Stimulated activated CD4-positive, alpha-beta T cell treated with anti-CD3 and anti-CD28 coated beads, Interleukin-1b, Interleukin-23, amount 100 ng/mL, for 24 hours (primary cell): ENCODE measurements at regions not wholly inside any gene's neighbourhood (a gene's known extent, or its start where the extent isn't known, plus 50 kb on each side); places are given as distances from the start of the nearest gene placed in this dataset.
"Not testable (repeated sequence)": the region's sequence is repeated elsewhere in the genome, so short reads cannot be mapped to it uniquely, and the experiment has no call there.

Source experiments
- DNase-seq, 4 experiments: peaks; one replicate each; pipeline ENCODE4 v3.0.0-alpha.2; 2020; ENCODE audit warnings: low read depth in 4 of 4, low spot score in 1 of 4

GRCh38 chr14:66333293-66333692, 152.9 kb upstream of the CCDC196 start:
- not testable (repeated sequence) for DNase-seq

GRCh38 chr14:66341239-66341638, 144.9 kb upstream of the CCDC196 start:
- no peak for DNase-seq

DNA sequence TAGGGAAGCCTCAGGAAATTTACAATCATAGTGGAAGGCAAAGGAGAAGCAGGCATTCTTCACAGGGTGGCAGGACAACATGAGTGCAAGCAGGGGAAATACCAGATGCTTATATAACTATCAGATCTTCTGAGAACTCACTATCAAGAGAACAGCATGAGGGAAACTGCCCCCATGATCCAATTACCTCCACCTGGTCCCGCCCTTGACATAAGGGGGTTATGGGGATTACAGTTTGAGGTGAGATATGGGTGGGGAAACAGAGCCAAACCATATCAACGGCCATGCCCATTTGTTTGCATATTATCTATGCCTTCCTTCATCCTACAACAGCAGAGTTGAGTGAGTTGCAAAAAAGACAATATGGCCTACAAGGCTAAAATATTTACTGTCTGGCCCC, 140.2 kb upstream of the CCDC196 start:
- no peak for DNase-seq

GRCh38 chr14:66351310-66351709, 134.9 kb upstream of the CCDC196 start:
- no peak for DNase-seq

- DNase-seq: peak in 3 of 4 experiments; percentile 2 to 19 (median 2)
Measured at GRCh38 chr14:66359500-66359899, 126.7 kb upstream of the CCDC196 start.

- no peak for DNase-seq
Measured at GRCh38 chr14:66360366-66360926, 125.7 kb upstream of the CCDC196 start.

DNA sequence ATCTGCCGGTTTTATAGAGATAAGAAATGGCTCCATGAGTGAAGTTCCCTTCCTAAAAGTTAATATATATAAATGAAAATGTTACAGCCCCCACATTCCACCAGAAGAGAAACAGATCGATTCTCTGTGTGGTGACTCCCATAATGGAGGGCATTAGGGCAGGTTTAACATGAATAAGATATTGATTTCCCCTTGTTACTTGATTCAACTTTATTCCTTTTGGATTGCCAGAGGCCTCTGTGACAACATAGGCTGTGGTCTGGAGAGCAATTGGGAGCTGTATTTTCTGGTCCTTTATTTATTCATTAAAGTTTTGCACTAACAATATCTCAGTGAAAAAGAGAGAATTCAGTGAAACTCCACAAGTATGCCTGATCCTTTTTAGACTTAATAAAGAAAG, 125.2 kb upstream of the CCDC196 start:
- no peak for DNase-seq

DNA sequence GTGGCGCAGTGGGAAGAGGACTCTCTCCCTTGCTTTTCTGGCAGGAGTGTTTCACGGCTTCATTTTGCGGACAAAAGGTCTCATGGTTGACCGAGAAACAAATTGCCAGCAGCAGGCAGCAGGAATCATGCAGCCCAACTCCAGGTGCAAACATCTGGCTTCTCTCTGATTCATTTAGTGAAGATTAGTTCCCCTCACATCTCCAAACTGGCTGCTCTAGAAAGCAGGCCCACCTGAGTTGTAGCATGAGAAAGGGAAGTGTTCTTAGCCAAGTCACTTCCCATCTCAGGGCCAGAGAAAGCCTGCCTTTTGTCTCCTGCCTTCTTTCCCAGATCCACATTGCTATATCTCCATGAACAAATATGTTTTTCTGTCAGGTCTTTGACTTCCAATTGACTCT, 120.8 kb upstream of the CCDC196 start:
- no peak for DNase-seq

DNA sequence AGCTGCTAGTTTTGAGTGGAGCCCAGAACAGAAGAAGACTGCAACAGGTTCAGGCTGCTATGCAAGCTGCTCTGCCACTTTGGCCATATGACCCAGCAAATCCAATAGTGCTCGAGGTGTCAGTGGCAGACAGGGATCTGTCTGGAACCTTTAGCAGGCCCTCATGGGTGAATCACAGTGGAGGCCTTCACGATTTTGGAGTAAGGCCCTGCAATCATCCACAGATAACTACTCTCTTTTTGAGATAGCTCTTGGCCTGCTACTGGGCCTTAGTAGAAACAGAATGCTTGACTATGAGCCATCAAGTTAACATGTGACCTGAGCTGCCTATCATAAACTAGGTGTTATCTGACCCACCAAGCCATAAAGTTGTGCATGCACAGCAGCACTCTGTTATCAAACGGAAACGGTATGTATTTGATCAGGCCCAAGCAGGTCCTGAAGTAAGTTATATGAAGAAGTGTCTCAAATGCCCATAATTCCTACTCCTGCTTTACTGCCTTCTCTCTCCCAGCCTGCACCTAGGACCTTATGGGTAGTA, 116.9 kb upstream of the CCDC196 start:
- no peak for DNase-seq

GRCh38 chr14:66371776-66372175, 114.4 kb upstream of the CCDC196 start:
- no peak for DNase-seq

DNA sequence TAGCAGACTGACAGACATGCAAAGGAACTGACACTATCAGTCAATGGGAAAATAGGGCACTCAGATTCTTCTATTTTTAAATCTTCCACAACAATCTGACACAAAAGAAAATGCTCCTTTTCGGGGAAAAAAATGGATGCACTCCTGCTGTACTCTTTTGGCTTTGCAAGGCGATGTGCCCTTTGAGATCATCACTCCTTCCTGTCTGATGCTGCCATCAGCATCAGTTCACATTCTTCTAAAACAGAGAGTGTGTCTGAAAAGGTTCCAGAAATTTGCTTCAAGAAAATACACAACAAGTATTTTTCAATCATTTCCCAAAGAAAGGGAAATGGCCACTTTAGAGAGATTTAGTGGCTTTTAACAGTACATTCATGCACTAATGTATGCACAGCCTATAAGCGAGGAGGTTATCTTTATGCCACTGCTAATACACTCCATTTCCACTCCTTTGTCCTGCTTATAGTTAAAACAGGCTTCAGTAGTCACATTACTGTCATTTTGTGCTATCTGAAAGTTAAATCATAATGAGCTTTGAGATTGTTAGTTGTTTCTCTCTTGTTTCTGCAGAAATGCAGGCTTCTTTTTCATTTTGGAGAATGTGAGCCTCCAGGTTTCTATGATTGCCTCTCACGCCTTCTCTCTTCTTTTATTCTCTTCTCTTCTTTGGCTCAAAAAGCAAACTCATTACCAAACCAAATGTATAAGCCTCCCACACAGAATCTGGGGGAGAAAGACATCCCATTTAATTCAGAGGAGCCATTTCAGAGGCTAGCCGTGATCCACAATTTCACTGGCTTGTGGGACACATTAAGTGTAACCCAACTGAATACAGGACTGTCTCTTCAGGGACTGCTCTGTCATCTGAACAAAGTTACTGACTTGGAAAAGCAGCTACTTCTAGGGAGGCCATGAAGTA, 110.9 kb upstream of the CCDC196 start:
- DNase-seq: no peak

DNA sequence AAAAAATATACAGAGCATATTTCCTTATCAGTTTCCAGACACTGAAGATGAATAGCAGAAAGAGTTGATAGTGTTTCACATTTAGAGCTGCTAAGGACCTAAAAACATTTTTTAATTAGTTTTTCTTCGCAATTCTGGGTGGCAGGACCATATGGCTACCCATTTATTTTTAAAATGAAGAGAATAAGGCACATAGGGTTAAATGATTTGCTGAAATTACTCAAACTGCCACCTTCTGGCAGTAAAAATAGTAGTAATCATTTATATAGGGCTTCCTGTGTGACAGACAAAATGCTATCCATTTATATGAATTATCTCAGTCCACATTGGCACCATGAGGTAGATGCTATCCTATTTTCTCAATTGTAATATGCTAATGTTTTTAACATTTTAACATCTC, 108.6 kb upstream of the CCDC196 start:
- no peak for DNase-seq

DNA sequence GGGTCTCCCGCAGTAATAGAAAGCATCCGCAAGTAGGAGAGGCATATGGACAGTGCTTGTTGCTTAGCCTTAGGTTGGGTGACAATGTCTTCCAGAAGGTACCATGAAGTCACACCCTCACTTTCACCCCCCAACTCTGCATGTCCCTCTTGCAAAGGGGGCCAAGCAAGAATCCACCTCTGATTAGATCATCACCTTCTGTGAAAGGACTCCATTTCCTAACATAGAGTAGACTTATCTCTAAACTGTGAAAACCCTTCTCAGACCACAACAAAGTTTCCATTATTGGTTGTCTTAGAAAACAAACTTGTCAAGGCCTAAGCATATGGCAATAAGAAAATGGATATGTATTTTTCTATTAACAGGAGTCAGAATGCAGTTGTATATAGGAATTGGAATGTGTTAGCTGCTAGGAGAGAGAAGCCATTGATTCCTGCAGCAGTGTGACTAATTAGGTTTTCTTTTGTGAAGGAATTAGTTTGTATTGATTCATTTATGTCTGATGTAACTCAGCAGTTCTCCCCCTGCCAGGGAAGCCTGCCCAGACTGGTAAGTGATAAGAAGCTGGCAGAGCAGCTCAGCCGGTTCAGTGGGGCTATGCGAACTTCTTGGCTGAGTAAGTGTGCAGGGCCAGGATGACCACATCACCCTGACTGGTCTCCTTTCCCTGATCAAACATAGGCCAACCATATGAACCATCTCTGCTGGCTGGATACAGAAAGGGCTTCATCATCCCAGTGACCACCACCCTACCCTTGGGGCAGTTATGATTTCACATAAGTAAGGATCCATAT, 107.3 kb upstream of the CCDC196 start:
- DNase-seq: no peak

DNA sequence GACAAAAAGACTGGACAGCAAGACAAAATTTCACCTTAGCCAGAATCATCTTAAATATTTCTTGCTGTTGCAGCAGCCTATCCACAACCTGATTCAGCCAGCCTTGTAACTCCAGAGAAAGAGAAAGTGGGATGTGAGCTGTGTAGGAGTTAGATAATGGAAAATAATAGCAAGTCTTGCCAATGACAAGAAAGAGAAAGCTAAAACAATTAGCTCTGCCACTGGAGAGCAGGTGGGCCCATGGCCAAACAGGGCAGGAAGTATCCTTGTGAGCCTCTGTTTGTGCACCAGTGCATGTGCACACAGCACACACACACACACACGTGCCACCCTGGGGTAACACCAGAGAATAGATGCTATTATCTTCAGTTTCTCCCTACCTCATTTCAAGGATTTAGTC, 106.0 kb upstream of the CCDC196 start:
- DNase-seq: no peak

DNA sequence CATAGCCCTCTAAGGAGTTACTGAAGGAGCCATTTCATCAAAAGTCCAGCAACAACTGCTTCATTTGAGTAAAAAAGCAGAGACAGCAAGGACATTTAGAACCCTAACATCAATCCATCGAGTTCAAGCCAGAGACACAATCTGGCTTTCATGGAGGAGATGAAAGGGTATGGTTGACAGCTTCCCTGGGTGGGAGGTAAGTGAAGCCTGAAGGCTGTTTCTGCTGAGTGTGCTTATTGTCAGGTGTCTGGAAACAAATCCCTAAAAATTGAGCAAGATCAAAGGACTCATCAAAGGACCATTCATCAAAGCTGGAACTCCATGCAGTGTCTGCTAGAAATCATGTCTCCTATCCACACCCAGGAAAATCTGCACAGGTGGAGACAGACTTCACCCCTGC, 104.4 kb upstream of the CCDC196 start:
- DNase-seq: no peak

- no peak for DNase-seq
Measured at GRCh38 chr14:66383257-66383656, 102.9 kb upstream of the CCDC196 start.

GRCh38 chr14:66383771-66384170, 102.4 kb upstream of the CCDC196 start:
- DNase-seq: no peak

- no peak for DNase-seq
Measured at GRCh38 chr14:66388516-66388915, 97.7 kb upstream of the CCDC196 start.

GRCh38 chr14:66389481-66389880, 96.7 kb upstream of the CCDC196 start:
- no peak for DNase-seq

DNA sequence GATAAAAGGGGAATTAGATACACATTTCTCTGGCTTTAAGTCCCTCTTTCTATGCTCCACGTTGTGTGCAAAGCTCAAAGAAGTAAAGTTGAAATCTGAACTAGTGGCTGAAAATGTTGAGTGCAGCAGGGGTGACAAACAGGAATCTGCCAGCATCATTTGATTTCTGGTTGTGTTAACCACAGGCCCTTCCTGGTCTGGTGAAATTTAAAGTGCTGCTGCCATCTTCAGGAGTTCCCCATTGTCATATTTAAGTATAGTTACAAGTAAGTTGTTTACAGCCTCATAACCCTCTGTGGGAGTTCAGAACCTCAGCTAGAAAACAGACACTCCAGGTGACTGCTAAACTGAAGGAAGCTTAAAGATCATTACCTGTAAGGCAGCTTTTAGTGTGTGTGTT, 90.9 kb upstream of the CCDC196 start:
- DNase-seq: no peak

- DNase-seq: no peak
Measured at GRCh38 chr14:66396164-66396563, 90.0 kb upstream of the CCDC196 start.

DNA sequence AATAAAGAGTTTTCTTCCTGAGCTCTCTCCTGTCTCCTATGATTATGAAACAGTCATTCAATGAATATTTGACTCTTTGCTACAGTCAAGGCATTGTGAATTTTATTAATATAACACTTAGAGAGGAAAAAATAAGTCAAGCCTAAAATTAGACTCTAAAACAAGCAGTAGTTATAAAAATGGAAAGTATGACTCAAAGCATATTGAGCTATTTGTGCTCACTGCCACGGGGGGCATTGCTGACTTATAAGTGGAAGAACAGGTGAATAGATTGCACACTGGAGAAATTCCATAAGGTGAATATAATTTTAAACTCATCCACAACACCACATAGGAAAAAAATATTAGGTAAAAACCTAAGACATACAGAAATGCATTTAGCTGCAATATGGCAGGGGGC, 87.7 kb upstream of the CCDC196 start:
- DNase-seq: no peak
